T-helper 1 cell treated with Interleukin-12 subunit alpha and Interleukin-12 subunit beta and Interleukin-4 antibody, amounts not matched to agents 30 μg/mL and 1 μg/mL, for 36 hours (primary cell): ENCODE measurements at regions not wholly inside any gene's neighbourhood (a gene's known extent, or its start where the extent isn't known, plus 50 kb on each side); places are given as distances from the start of the nearest gene placed in this dataset.

ENCODE experiments used
- H3K27ac Mint-ChIP-seq: one replicate; pipeline ENCODE4 v1.8.0; 2021; ENCODE audit warnings: mild to moderate bottlenecking, mixed read lengths
- H3K27me3 Mint-ChIP-seq: one replicate; pipeline ENCODE4 v1.8.0; 2021; ENCODE audit warnings: low read depth, mixed read lengths
- H3K36me3 Mint-ChIP-seq: one replicate; pipeline ENCODE4 v1.8.0; 2021; ENCODE audit warnings: low read depth, mixed read lengths
- H3K4me1 Mint-ChIP-seq: one replicate; pipeline ENCODE4 v1.8.0; 2021; ENCODE audit warnings: low read depth, mixed read lengths
- H3K4me3 Mint-ChIP-seq: one replicate; pipeline ENCODE4 v1.8.0; 2021; ENCODE audit warnings: mild to moderate bottlenecking, moderate library complexity, mixed read lengths
- H3K9me3 Mint-ChIP-seq: one replicate; pipeline ENCODE4 v1.8.0; 2021; ENCODE audit warnings: mixed read lengths

GRCh38 chr1:214165850-214166374, 115.0 kb upstream of the SMYD2 start:
- no peaks in the 10 kb centered on the region for H3K9me3 Mint-ChIP-seq
- H3K4me3 Mint-ChIP-seq, result no peak overlapping the region
- H3K27ac Mint-ChIP-seq, result no peak overlapping the region
- peaks cover 3% of the 10 kb centered on the region for H3K27me3 Mint-ChIP-seq
- no peaks in the 10 kb centered on the region for H3K36me3 Mint-ChIP-seq
- no peaks in the 10 kb centered on the region for H3K4me1 Mint-ChIP-seq

- peaks cover 19% of the 10 kb centered on the region for H3K27me3 Mint-ChIP-seq
- no peak overlapping the region for H3K4me3 Mint-ChIP-seq
- no peaks in the 10 kb centered on the region for H3K9me3 Mint-ChIP-seq
- no peak overlapping the region for H3K27ac Mint-ChIP-seq
- no peaks in the 10 kb centered on the region for H3K36me3 Mint-ChIP-seq
- no peaks in the 10 kb centered on the region for H3K4me1 Mint-ChIP-seq
Observed at GRCh38 chr1:214174508-214175199, 106.3 kb upstream of the SMYD2 start.

GRCh38 chr1:214178102-214178501, 102.9 kb upstream of the SMYD2 start:
- H3K27ac Mint-ChIP-seq, result no peak overlapping the region
- no peak overlapping the region for H3K4me3 Mint-ChIP-seq
- H3K9me3 Mint-ChIP-seq, result no peaks in the 10 kb centered on the region
- H3K36me3 Mint-ChIP-seq, result no peaks in the 10 kb centered on the region
- no peaks in the 10 kb centered on the region for H3K4me1 Mint-ChIP-seq
- peaks cover 39% of the 10 kb centered on the region for H3K27me3 Mint-ChIP-seq

GRCh38 chr1:214184992-214185391, 96.0 kb upstream of the SMYD2 start:
- no peaks in the 10 kb centered on the region for H3K9me3 Mint-ChIP-seq
- H3K27ac Mint-ChIP-seq, result no peak overlapping the region
- H3K27me3 Mint-ChIP-seq, result peaks cover 65% of the 10 kb centered on the region
- no peaks in the 10 kb centered on the region for H3K36me3 Mint-ChIP-seq
- H3K4me1 Mint-ChIP-seq, result no peaks in the 10 kb centered on the region
- H3K4me3 Mint-ChIP-seq, result no peak overlapping the region

GRCh38 chr1:214186103-214186824, 94.7 kb upstream of the SMYD2 start:
- H3K9me3 Mint-ChIP-seq, result no peaks in the 10 kb centered on the region
- H3K4me1 Mint-ChIP-seq, result no peaks in the 10 kb centered on the region
- H3K27me3 Mint-ChIP-seq, result peaks cover 69% of the 10 kb centered on the region
- no peak overlapping the region for H3K4me3 Mint-ChIP-seq
- no peak overlapping the region for H3K27ac Mint-ChIP-seq
- no peaks in the 10 kb centered on the region for H3K36me3 Mint-ChIP-seq

GRCh38 chr1:214187121-214187900, 93.6 kb upstream of the SMYD2 start:
- H3K4me3 Mint-ChIP-seq, result no peak overlapping the region
- peaks cover 64% of the 10 kb centered on the region for H3K27me3 Mint-ChIP-seq
- no peaks in the 10 kb centered on the region for H3K9me3 Mint-ChIP-seq
- H3K4me1 Mint-ChIP-seq, result no peaks in the 10 kb centered on the region
- no peaks in the 10 kb centered on the region for H3K36me3 Mint-ChIP-seq
- H3K27ac Mint-ChIP-seq, result no peak overlapping the region

GRCh38 chr1:214187933-214188332, 93.0 kb upstream of the SMYD2 start:
- H3K4me3 Mint-ChIP-seq, result no peak overlapping the region
- H3K9me3 Mint-ChIP-seq, result no peaks in the 10 kb centered on the region
- no peak overlapping the region for H3K27ac Mint-ChIP-seq
- no peaks in the 10 kb centered on the region for H3K36me3 Mint-ChIP-seq
- no peaks in the 10 kb centered on the region for H3K4me1 Mint-ChIP-seq
- peaks cover 64% of the 10 kb centered on the region for H3K27me3 Mint-ChIP-seq

GRCh38 chr1:214188835-214189234, 92.1 kb upstream of the SMYD2 start:
- no peaks in the 10 kb centered on the region for H3K4me1 Mint-ChIP-seq
- H3K27me3 Mint-ChIP-seq, result peaks cover 67% of the 10 kb centered on the region
- H3K4me3 Mint-ChIP-seq, result no peak overlapping the region
- H3K36me3 Mint-ChIP-seq, result no peaks in the 10 kb centered on the region
- H3K9me3 Mint-ChIP-seq, result no peaks in the 10 kb centered on the region
- H3K27ac Mint-ChIP-seq, result no peak overlapping the region

GRCh38 chr1:214192825-214193643, 87.9 kb upstream of the SMYD2 start:
- H3K27me3 Mint-ChIP-seq, result peaks cover 47% of the 10 kb centered on the region
- H3K4me1 Mint-ChIP-seq, result no peaks in the 10 kb centered on the region

GRCh38 chr1:214193691-214194090, 87.3 kb upstream of the SMYD2 start:
- Mint-ChIP-seq H3K9me3 (no peaks in the 10 kb centered on the region), H3K27me3 (peaks cover 43% of the 10 kb centered on the region), H3K4me3 (no peak overlapping the region), H3K27ac (no peak overlapping the region), H3K4me1 (no peaks in the 10 kb centered on the region), H3K36me3 (no peaks in the 10 kb centered on the region)

More at GRCh38 chr1:214192825-214193643, 87.9 kb upstream of the SMYD2 start:
- no peak overlapping the region for H3K4me3 Mint-ChIP-seq
- H3K9me3 Mint-ChIP-seq, result no peaks in the 10 kb centered on the region
- H3K27ac Mint-ChIP-seq, result no peak overlapping the region
- H3K36me3 Mint-ChIP-seq, result no peaks in the 10 kb centered on the region

- no peak overlapping the region for H3K4me3 Mint-ChIP-seq
Observed at GRCh38 chr1:214198571-214198970, 82.4 kb upstream of the SMYD2 start.

GRCh38 chr1:214199585-214199984, 81.4 kb upstream of the SMYD2 start:
- Mint-ChIP-seq H3K36me3 (no peaks in the 10 kb centered on the region), H3K4me1 (no peaks in the 10 kb centered on the region), H3K4me3 (no peak overlapping the region), H3K27me3 (peaks cover 32% of the 10 kb centered on the region), H3K9me3 (no peaks in the 10 kb centered on the region), H3K27ac (no peak overlapping the region)

More at GRCh38 chr1:214198571-214198970, 82.4 kb upstream of the SMYD2 start:
- Mint-ChIP-seq H3K27me3 (peaks cover 35% of the 10 kb centered on the region), H3K9me3 (no peaks in the 10 kb centered on the region), H3K27ac (no peak overlapping the region), H3K4me1 (no peaks in the 10 kb centered on the region), H3K36me3 (no peaks in the 10 kb centered on the region)

GRCh38 chr1:214202992-214203391, 78.0 kb upstream of the SMYD2 start:
- Mint-ChIP-seq H3K9me3 (no peaks in the 10 kb centered on the region), H3K4me3 (no peak overlapping the region), H3K27me3 (peaks cover 26% of the 10 kb centered on the region), H3K27ac (no peak overlapping the region), H3K36me3 (no peaks in the 10 kb centered on the region), H3K4me1 (no peaks in the 10 kb centered on the region)

GRCh38 chr1:214205053-214205452, 75.9 kb upstream of the SMYD2 start:
- Mint-ChIP-seq H3K9me3 (no peaks in the 10 kb centered on the region), H3K27me3 (peaks cover 16% of the 10 kb centered on the region), H3K36me3 (no peaks in the 10 kb centered on the region), H3K4me1 (no peaks in the 10 kb centered on the region), H3K27ac (no peak overlapping the region), H3K4me3 (no peak overlapping the region)
